Fibroblast of lung (primary cell): ENCODE measurements at regions not wholly inside any gene's neighbourhood (a gene's known extent, or its start where the extent isn't known, plus 50 kb on each side); places are given as distances from the start of the nearest gene placed in this dataset.

Source experiments
- DNase-seq, 2 donors: peaks; one replicate each; pipeline versions ENCODE4 v3.0.0 to v3.0.0-alpha.2; 2010; ENCODE audit warnings: low read depth in 2 of 2
- H2AFZ ChIP-seq: 2 replicates; pipeline ENCODE4 v1.5.1; 2012; ENCODE audit warnings: low read length, control low read depth, inconsistent platforms
- H3K27ac ChIP-seq: 2 replicates; pipeline ENCODE4 v1.5.1; 2011; ENCODE audit warnings: low read length, control low read depth; ENCODE audit not compliant: insufficient read depth
- H3K27me3 ChIP-seq: 2 replicates; pipeline ENCODE4 v1.5.1; 2011; ENCODE audit warnings: mild to moderate bottlenecking, low read length; ENCODE audit not compliant: control insufficient read depth, insufficient read depth
- H3K36me3 ChIP-seq: 2 replicates; pipeline ENCODE4 v1.5.1; 2011; ENCODE audit warnings: low read length; ENCODE audit not compliant: control insufficient read depth, insufficient read depth
- H3K4me1 ChIP-seq: 2 replicates; pipeline ENCODE4 v1.5.1; 2011; ENCODE audit warnings: low read length; ENCODE audit not compliant: control insufficient read depth, insufficient read depth; ENCODE audit errors: extremely low read depth
- H3K4me2 ChIP-seq: 2 replicates; pipeline ENCODE4 v1.5.1; 2011; ENCODE audit warnings: low read length, control low read depth; ENCODE audit not compliant: insufficient read depth; ENCODE audit errors: extremely low read depth
- H3K4me3 ChIP-seq, 4 experiments: fragments of 200-600 bp in 1 of 4; sonication (generic) in 1 of 4; replicated peaks in 1 of 4; 2 replicates each; pipeline ENCODE4 v1.5.1; 2011 to 2016; ENCODE audit warnings: low read length in 4 of 4, low read depth in 3 of 4, mild to moderate bottlenecking in 3 of 4, control low read depth in 2 of 4, inconsistent platforms in 1 of 4, mixed read lengths in 1 of 4; ENCODE audit not compliant: insufficient read depth in 1 of 4; ENCODE audit errors: control extremely low read depth in 1 of 4
- H3K79me2 ChIP-seq: 2 replicates; pipeline ENCODE4 v1.5.1; 2012; ENCODE audit warnings: mild to moderate bottlenecking, low read length, inconsistent platforms; ENCODE audit not compliant: control insufficient read depth, insufficient read depth
- H3K9ac ChIP-seq: 2 replicates; pipeline ENCODE4 v1.5.1; 2011; ENCODE audit warnings: mild to moderate bottlenecking, low read length, control low read depth; ENCODE audit not compliant: insufficient read depth
- H3K9me3 ChIP-seq: 2 replicates; pipeline ENCODE4 v1.5.1; 2012; ENCODE audit warnings: low read depth, low read length; ENCODE audit not compliant: control insufficient read depth, insufficient read depth
- H4K20me1 ChIP-seq: 2 replicates; pipeline ENCODE4 v1.5.1; 2011; ENCODE audit warnings: low read length; ENCODE audit not compliant: control insufficient read depth, insufficient read depth; ENCODE audit errors: extremely low read depth
- EZH2 ChIP-seq: IDR thresholded peaks from 2 replicates; pipeline ENCODE4 v1.5.1; 2012; ENCODE audit warnings: low read length, control low read depth, mild to moderate bottlenecking; ENCODE audit errors: missing control alignments
- TF ChIP-seq, protein P1 (sequence below), 2 donors: IDR thresholded peaks in 1 of 2; conservative IDR thresholded peaks in 1 of 2; 1 replicate in 1 of 2; 2 replicates in 1 of 2; pipeline ENCODE4 v1.5.1; 2011 to 2012; ENCODE audit warnings: low read length in 2 of 2, control low read depth in 1 of 2, inconsistent platforms in 1 of 2, low read depth in 1 of 2, mild to moderate bottlenecking in 1 of 2

GRCh38 chr1:14083277-14083676 is 383.3 kb downstream of the PRDM2 start:
- Histone ChIP-seq H3K27me3 (no peaks in the 10 kb centered on the region), H3K4me3 (no peak overlapping the region), H3K27ac (no peak overlapping the region), H3K9ac (no peak overlapping the region), H3K9me3 (no peaks in the 10 kb centered on the region), H3K36me3 (no peaks in the 10 kb centered on the region), H3K4me1 (no peaks in the 10 kb centered on the region), H2AFZ (no peak overlapping the region), H4K20me1 (no peaks in the 10 kb centered on the region), H3K4me2 (no peak overlapping the region), H3K79me2 (no peaks in the 10 kb centered on the region)
- no peak for TF ChIP-seq EZH2
- TF ChIP-seq, protein P1, sequence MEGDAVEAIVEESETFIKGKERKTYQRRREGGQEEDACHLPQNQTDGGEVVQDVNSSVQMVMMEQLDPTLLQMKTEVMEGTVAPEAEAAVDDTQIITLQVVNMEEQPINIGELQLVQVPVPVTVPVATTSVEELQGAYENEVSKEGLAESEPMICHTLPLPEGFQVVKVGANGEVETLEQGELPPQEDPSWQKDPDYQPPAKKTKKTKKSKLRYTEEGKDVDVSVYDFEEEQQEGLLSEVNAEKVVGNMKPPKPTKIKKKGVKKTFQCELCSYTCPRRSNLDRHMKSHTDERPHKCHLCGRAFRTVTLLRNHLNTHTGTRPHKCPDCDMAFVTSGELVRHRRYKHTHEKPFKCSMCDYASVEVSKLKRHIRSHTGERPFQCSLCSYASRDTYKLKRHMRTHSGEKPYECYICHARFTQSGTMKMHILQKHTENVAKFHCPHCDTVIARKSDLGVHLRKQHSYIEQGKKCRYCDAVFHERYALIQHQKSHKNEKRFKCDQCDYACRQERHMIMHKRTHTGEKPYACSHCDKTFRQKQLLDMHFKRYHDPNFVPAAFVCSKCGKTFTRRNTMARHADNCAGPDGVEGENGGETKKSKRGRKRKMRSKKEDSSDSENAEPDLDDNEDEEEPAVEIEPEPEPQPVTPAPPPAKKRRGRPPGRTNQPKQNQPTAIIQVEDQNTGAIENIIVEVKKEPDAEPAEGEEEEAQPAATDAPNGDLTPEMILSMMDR (conservative IDR thresholded peaks at IDR 0.05 in 1 of 2, IDR thresholded peaks at IDR 0.05 in 1 of 2; ENCODE audit: low read depth in 1 of 2, low read length in 2 of 2), result no peak
- DNase-seq, result no peak

DNA sequence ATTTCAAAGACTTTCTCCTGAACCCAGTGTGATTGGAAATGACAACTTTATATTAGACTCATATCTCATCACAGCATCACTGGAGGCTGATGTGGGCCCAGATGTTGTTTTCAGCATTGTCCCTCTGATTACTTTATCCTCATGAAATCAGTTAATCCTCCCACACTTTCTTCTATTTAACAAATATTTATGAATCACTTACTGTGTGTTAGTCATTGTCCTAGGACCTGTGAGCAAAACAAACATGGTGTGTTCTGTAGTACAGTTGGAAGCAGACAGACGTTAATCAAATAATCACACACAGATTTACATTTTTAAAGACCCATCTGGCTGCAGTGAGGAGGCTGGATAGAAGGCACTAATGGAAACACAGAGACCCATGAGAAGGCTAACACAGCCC is 383.7 kb downstream of the PRDM2 start:
- H3K27me3 ChIP-seq, result no peaks in the 10 kb centered on the region
- no peak overlapping the region for H3K4me3 ChIP-seq
- TF ChIP-seq, protein P1 (conservative IDR thresholded peaks at IDR 0.05 in 1 of 2, IDR thresholded peaks at IDR 0.05 in 1 of 2; ENCODE audit: low read depth in 1 of 2, low read length in 2 of 2), result no peak
- TF ChIP-seq EZH2, result no peak
- H3K36me3 ChIP-seq, result no peaks in the 10 kb centered on the region
- no peak overlapping the region for H3K9ac ChIP-seq
- H3K27ac ChIP-seq, result no peak overlapping the region
- H3K9me3 ChIP-seq, result no peaks in the 10 kb centered on the region
- DNase-seq, result no peak
- H3K79me2 ChIP-seq, result no peaks in the 10 kb centered on the region
- H2AFZ ChIP-seq, result no peak overlapping the region
- H4K20me1 ChIP-seq, result no peaks in the 10 kb centered on the region
- no peak overlapping the region for H3K4me2 ChIP-seq
- no peaks in the 10 kb centered on the region for H3K4me1 ChIP-seq

DNA sequence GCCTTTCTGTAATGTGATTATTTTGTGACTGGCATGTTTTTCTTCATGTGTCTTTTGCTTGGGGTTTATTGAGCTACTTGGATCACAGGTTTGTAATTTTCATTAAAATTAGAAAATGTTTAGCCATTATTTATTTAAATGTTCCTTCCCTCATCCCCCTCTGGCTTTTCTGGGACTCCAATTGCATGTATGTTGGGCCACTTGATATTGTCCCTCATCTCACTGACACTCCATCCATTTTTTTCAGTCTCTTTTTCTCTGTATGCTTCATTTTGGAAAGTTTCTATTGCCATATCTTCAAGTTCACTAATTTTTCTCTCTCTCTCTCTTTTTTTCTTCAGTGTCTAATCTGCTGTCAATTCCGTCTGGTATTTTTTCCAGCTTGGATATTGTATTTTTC is 390.1 kb downstream of the PRDM2 start:
- H3K4me1 ChIP-seq, result no peaks in the 10 kb centered on the region
- H3K9ac ChIP-seq, result no peak overlapping the region
- H2AFZ ChIP-seq, result no peak overlapping the region
- no peak overlapping the region for H3K4me2 ChIP-seq
- no peaks in the 10 kb centered on the region for H3K79me2 ChIP-seq
- H3K9me3 ChIP-seq, result no peaks in the 10 kb centered on the region
- no peaks in the 10 kb centered on the region for H3K36me3 ChIP-seq
- H4K20me1 ChIP-seq, result no peaks in the 10 kb centered on the region
- H3K27me3 ChIP-seq, result no peaks in the 10 kb centered on the region
- no peak for TF ChIP-seq EZH2
- TF ChIP-seq, protein P1 (conservative IDR thresholded peaks at IDR 0.05 in 1 of 2, IDR thresholded peaks at IDR 0.05 in 1 of 2; ENCODE audit: low read depth in 1 of 2, low read length in 2 of 2), result no peak
- no peak overlapping the region for H3K27ac ChIP-seq
- H3K4me3 ChIP-seq, result no peak overlapping the region
- no peak for DNase-seq
